Right atrium auricular region (tissue), 2 donors: ENCODE measurements at regions not wholly inside any gene's neighbourhood (a gene's known extent, or its start where the extent isn't known, plus 50 kb on each side); places are given as distances from the start of the nearest gene placed in this dataset.

ENCODE experiments used
- DNase-seq: peaks from one replicate; pipeline ENCODE4 v3.0.0-alpha.2; 2019; ENCODE audit warnings: low spot score
- H3K27ac ChIP-seq, 2 donors: fragments of 200-600 bp; sonication (generic); 1 replicate in 1 of 2; 2 replicates in 1 of 2; pipeline ENCODE4 v1.5.1; 2016 to 2019
- H3K27me3 ChIP-seq, 2 donors: fragments of 200-600 bp; sonication (generic); one replicate each; pipeline versions ENCODE4 v1.5.1 to v1.6.0; 2017 to 2019
- H3K36me3 ChIP-seq: fragments of 200-600 bp; sonication (generic); one replicate; pipeline ENCODE4 v1.5.1; 2016
- H3K4me1 ChIP-seq, 2 donors: fragments of 200-600 bp; sonication (generic); one replicate each; pipeline versions ENCODE4 v1.5.1 to v1.6.0; 2017 to 2019
- H3K4me3 ChIP-seq, 2 donors: fragments of 200-600 bp; sonication (generic); 1 replicate in 1 of 2; 2 replicates in 1 of 2; pipeline ENCODE4 v1.5.1; 2017 to 2019; ENCODE audit warnings: mild to moderate bottlenecking in 1 of 2, moderate library complexity in 1 of 2
- H3K9me3 ChIP-seq, 2 donors: fragments of 200-600 bp; sonication (generic); one replicate each; pipeline ENCODE4 v1.5.1; 2019
- TF ChIP-seq, protein P1 (sequence below), 2 donors: fragments of 200-600 bp; sonication (generic); IDR thresholded peaks; one replicate each; pipeline ENCODE4 v1.5.1; 2019; ENCODE audit warnings: antibody characterized with exemption in 2 of 2

DNA sequence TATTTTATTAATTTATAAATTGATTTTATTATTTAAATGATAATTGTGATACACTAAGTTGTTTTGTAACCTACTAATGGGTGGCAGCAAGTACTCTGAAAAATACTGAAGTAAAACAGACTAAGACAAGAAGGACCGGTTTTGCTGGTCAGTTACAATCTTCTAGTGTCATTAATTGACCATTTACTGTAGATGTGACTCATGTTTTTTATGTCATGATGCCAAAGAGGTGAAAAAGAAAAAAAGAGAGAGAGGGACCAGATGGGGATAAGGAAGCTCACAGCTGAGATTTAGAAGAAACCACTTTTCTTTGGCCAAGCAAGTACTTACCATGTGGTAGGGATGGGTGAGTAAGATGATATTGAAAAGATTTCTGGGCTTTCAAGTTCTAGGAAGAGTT lies 955.8 kb upstream of the LRRTM1 start:
- DNase-seq, result no peak
- H3K4me3 ChIP-seq, result no peak overlapping the region
- no peak overlapping the region for H3K27ac ChIP-seq
- H3K27me3 ChIP-seq, result no peaks in the 10 kb centered on the region
- no peaks in the 10 kb centered on the region for H3K4me1 ChIP-seq
- TF ChIP-seq, protein P1, sequence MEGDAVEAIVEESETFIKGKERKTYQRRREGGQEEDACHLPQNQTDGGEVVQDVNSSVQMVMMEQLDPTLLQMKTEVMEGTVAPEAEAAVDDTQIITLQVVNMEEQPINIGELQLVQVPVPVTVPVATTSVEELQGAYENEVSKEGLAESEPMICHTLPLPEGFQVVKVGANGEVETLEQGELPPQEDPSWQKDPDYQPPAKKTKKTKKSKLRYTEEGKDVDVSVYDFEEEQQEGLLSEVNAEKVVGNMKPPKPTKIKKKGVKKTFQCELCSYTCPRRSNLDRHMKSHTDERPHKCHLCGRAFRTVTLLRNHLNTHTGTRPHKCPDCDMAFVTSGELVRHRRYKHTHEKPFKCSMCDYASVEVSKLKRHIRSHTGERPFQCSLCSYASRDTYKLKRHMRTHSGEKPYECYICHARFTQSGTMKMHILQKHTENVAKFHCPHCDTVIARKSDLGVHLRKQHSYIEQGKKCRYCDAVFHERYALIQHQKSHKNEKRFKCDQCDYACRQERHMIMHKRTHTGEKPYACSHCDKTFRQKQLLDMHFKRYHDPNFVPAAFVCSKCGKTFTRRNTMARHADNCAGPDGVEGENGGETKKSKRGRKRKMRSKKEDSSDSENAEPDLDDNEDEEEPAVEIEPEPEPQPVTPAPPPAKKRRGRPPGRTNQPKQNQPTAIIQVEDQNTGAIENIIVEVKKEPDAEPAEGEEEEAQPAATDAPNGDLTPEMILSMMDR (IDR thresholded peaks at IDR 0.05), result no peak
- no peaks in the 10 kb centered on the region for H3K36me3 ChIP-seq
- no peaks in the 10 kb centered on the region for H3K9me3 ChIP-seq

DNA sequence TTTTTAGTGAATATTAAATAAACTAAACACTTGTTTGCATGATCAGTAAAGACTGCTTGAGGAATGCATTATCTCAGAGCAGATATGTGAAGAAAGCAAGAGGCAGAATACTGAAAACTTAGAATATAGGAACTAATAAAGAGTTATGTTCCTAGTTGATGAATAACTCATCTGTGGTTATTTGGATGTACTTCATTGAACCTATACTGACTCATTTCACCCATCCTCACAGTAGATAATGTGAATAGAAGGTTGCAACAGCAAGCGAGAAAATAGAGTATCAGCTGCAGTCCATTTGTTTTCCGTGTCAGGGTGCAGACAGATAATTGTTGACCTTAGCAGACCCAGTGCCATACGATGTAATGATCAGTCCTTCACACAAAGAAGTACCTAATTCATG lies 945.7 kb upstream of the LRRTM1 start:
- TF ChIP-seq, protein P1 (IDR thresholded peaks at IDR 0.05), result no peak
- Histone ChIP-seq H3K4me1 (no peaks in the 10 kb centered on the region), H3K4me3 (no peak overlapping the region), H3K27ac (no peak overlapping the region), H3K9me3 (no peaks in the 10 kb centered on the region), H3K36me3 (no peaks in the 10 kb centered on the region), H3K27me3 (no peaks in the 10 kb centered on the region)
- no peak for DNase-seq

DNA sequence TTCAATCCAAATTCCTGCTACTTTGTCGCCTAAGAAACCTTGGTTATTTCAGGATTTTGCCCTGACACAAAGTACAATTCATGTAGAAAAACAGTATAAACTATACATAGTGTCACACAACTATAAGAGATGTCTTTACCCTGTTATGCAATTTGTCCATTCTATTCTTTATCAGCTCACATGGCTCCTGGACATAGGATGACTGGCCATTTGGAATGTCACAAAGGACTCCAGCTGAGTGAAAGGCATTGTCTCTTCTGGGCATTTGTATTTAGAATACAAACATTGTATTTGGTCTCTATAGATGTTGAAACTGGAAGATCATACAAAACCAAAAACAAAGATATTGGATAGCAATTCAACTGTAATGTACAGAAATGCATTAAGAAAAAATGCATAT lies 944.6 kb upstream of the LRRTM1 start:
- TF ChIP-seq, protein P1 (IDR thresholded peaks at IDR 0.05), result no peak
- no peak overlapping the region for H3K4me3 ChIP-seq
- no peak overlapping the region for H3K27ac ChIP-seq
- H3K4me1 ChIP-seq, result no peaks in the 10 kb centered on the region
- no peak for DNase-seq
- H3K9me3 ChIP-seq, result no peaks in the 10 kb centered on the region
- H3K36me3 ChIP-seq, result no peaks in the 10 kb centered on the region
- no peaks in the 10 kb centered on the region for H3K27me3 ChIP-seq

DNA sequence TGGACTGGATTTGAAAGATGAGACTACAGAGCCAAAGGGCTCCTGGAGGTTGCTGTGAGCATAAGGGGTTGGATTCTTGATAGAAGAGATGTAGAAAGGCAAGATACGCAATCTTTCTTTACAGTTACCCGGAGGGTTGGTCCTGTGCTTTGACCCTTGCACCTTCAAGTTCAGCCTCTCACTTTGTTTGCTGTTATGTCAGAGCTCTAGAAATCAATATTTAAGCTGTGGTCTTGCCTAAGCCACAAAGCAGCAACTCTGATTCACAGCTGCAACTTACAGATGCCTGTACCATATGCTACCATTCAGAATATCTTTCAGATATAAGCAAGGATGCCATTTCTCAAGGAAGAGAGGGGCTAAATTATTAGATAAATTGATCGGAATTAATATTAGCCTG lies 943.1 kb upstream of the LRRTM1 start:
- no peaks in the 10 kb centered on the region for H3K27me3 ChIP-seq
- no peaks in the 10 kb centered on the region for H3K36me3 ChIP-seq
- no peaks in the 10 kb centered on the region for H3K9me3 ChIP-seq
- no peak overlapping the region for H3K4me3 ChIP-seq
- no peak overlapping the region for H3K27ac ChIP-seq
- TF ChIP-seq, protein P1 (IDR thresholded peaks at IDR 0.05), result no peak
- H3K4me1 ChIP-seq, result no peaks in the 10 kb centered on the region
- no peak for DNase-seq

GRCh38 chr2:81242501-81242900 lies 937.9 kb upstream of the LRRTM1 start:
- Histone ChIP-seq H3K4me1 (no peaks in the 10 kb centered on the region), H3K36me3 (no peaks in the 10 kb centered on the region), H3K27ac (no peak overlapping the region), H3K4me3 (no peak overlapping the region), H3K9me3 (no peaks in the 10 kb centered on the region), H3K27me3 (no peaks in the 10 kb centered on the region)
- DNase-seq, result no peak
- TF ChIP-seq, protein P1 (IDR thresholded peaks at IDR 0.05), result no peak

GRCh38 chr2:81238462-81238861 lies 933.9 kb upstream of the LRRTM1 start:
- Histone ChIP-seq H3K9me3 (no peaks in the 10 kb centered on the region), H3K4me1 (no peaks in the 10 kb centered on the region), H3K27me3 (no peaks in the 10 kb centered on the region), H3K36me3 (no peaks in the 10 kb centered on the region), H3K4me3 (no peak overlapping the region), H3K27ac (no peak overlapping the region)
- no peak for DNase-seq
- TF ChIP-seq, protein P1 (IDR thresholded peaks at IDR 0.05), result no peak
